HG02763 (cell line): ENCODE measurements at regions not wholly inside any gene's neighbourhood (a gene's known extent, or its start where the extent isn't known, plus 50 kb on each side); places are given as distances from the start of the nearest gene placed in this dataset.
A peak's percentile ranks its signal among the peaks of the same experiment; 100 is the strongest.

ENCODE experiments used
- ATAC-seq: cut with Tn5 transposase; IDR thresholded peaks from one replicate; pipeline ENCODE4 v1.9.1; 2021; ENCODE audit warnings: mild to moderate bottlenecking, moderate library complexity; ENCODE audit not compliant: unreplicated experiment

- ATAC-seq, result no peak
Observed at GRCh38 chr3:115323380-115323779, 176.3 kb upstream of the ZBTB20 start.

- ATAC-seq, result no peak
Observed at GRCh38 chr3:115324056-115324455, 177.0 kb upstream of the ZBTB20 start.

GRCh38 chr3:115325539-115325938, 178.5 kb upstream of the ZBTB20 start:
- no peak for ATAC-seq

GRCh38 chr3:115330430-115330829, 183.3 kb upstream of the ZBTB20 start:
- ATAC-seq, result no peak

- no peak for ATAC-seq
Observed at GRCh38 chr3:115332998-115333397, 185.9 kb upstream of the ZBTB20 start.

GRCh38 chr3:115336836-115337235, 189.7 kb upstream of the ZBTB20 start:
- ATAC-seq, result no peak

- no peak for ATAC-seq
Observed at GRCh38 chr3:115340586-115340985, 193.5 kb upstream of the ZBTB20 start.

- no peak for ATAC-seq
Observed at GRCh38 chr3:115341208-115341607, 194.1 kb upstream of the ZBTB20 start.

- no peak for ATAC-seq
Observed at GRCh38 chr3:115347737-115348136, 200.6 kb upstream of the ZBTB20 start.

- no peak for ATAC-seq
Observed at GRCh38 chr3:115348412-115348811, 201.3 kb upstream of the ZBTB20 start.

- ATAC-seq, result no peak
Observed at GRCh38 chr3:115348951-115349745, 202.1 kb upstream of the ZBTB20 start.

GRCh38 chr3:115350606-115351005, 203.5 kb upstream of the ZBTB20 start:
- no peak for ATAC-seq

- ATAC-seq, result no peak
Observed at GRCh38 chr3:115351193-115351592, 204.1 kb upstream of the ZBTB20 start.

GRCh38 chr3:115354010-115354409, 206.9 kb upstream of the ZBTB20 start:
- no peak for ATAC-seq

- no peak for ATAC-seq
Observed at GRCh38 chr3:115357456-115357855, 210.4 kb upstream of the ZBTB20 start.

GRCh38 chr3:115359536-115359935, 212.4 kb upstream of the ZBTB20 start:
- ATAC-seq, result peak; percentile 92

GRCh38 chr3:115361806-115362205, 214.7 kb upstream of the ZBTB20 start:
- no peak for ATAC-seq

- no peak for ATAC-seq
Observed at GRCh38 chr3:115363071-115363470, 216.0 kb upstream of the ZBTB20 start.

- ATAC-seq, result no peak
Observed at GRCh38 chr3:115369021-115369420, 221.9 kb upstream of the ZBTB20 start.

- ATAC-seq, result no peak
Observed at GRCh38 chr3:115375362-115375761, 228.3 kb upstream of the ZBTB20 start.

GRCh38 chr3:115380883-115381572, 233.9 kb upstream of the ZBTB20 start:
- no peak for ATAC-seq

GRCh38 chr3:115381573-115381912, 234.5 kb upstream of the ZBTB20 start:
- no peak for ATAC-seq
